ENCODE measurements at regions not wholly inside any gene's neighbourhood (a gene's known extent, or its start where the extent isn't known, plus 50 kb on each side); places are given as distances from the start of the nearest gene placed in this dataset.

DNA sequence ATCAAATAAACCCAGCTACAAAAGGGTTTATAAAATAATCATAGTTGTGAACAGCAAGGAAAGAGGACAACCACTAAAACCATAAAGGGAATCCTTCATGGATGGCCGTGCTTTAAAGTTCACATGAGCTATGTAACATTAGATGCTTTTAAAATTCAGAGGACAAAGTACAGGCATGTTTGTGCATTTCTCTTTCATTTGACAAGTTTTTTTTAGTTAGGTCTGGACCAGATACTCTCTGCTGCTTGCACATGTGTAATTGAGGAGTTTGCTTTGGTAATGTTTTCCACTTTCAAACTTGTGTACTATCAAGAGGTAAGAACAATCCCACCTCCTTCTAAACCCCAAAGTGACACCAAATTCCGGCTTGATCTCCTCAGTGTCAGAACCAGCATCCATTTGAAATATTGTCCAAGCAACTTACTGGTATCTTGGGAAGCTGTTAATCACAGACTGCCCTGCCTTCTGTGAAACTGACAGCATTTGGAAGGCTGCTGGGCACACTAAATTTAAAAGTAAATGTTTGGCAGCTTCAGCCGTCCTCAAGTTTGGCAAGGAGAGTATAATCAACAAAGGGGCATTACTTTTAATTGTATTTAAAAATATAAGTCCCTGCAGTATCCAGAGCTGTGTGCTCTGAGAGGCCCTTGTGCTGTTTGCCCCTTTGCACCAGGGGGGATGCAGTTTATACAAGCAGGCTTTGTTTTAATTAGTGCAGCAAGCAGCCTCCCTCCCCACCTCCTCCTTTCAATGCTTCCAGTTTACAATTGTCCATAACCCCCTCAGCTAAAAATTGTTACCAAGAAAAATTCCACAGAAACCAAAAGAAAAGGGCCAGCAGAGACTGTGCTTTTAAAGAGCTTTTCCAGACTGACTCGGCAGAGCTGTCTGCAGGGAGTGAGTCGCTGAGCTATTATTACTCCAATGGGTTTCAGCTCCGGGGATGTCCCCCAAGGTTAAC lies 328.3 kb upstream of the MPDZ start:
- ATAC-seq (no peak), DNase-seq (no peak)
- Mint-ChIP-seq H3K36me3 (no peaks in the 10 kb centered on the region), H3K4me3 (no peak overlapping the region), H3K4me1 (no peaks in the 10 kb centered on the region), H3K27me3 (no peaks in the 10 kb centered on the region), H3K27ac (no peak overlapping the region), H3K9me3 (peaks cover 0 to 18% (median 3%) of the 10 kb centered on the region in 9 donors)
- POLR2A ChIA-PET: no interaction called here

DNA sequence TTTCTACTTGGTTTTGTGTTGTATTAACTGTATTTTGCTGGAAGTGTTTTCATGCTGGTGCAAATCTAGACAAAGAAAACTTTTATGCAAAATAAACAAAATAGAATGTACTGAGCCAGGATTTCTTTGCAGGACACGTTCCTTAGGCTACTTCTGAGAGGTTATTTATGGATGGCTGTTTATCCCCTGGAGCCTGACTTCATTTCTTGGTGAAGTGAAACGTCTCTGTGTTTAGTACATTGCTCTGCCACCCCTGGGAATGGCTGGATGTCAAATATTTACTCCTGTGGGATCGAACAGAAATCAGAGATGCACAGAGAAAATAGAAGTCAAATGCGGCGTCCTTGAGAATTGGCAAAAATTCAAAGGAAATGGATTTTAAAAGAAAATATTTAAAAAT lies 327.1 kb upstream of the MPDZ start:
- DNase-seq (no peak), ATAC-seq (no peak)
- peaks cover 0 to 17% (median 5%) of the 10 kb centered on the region in 9 donors for H3K9me3 Mint-ChIP-seq
- no peak overlapping the region for H3K4me3 Mint-ChIP-seq
- H3K27me3 Mint-ChIP-seq: no peaks in the 10 kb centered on the region
- no peaks in the 10 kb centered on the region for H3K4me1 Mint-ChIP-seq
- H3K36me3 Mint-ChIP-seq: no peaks in the 10 kb centered on the region
- POLR2A ChIA-PET: no interaction called here
- H3K27ac Mint-ChIP-seq: no peak overlapping the region

DNA sequence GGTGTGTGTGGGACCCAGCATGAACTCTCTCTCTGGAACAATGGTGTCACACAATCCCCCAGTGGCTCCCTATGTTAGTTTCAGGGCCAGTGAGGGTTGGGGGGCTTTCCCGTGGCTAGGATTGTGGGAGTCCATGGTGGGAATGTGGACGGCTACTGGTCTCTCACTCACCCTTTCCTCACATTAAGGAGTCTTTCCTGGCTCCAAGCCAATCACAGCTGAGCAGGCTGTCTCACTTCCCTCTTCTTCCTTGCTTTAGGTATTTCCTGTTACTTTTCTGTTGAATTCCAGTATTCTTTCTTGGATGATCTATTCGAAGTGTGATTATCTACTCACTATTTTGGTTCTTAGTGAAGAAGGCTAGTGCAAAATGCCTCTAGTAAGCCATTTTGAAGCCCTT lies 324.4 kb upstream of the MPDZ start:
- no peak for ATAC-seq

DNA sequence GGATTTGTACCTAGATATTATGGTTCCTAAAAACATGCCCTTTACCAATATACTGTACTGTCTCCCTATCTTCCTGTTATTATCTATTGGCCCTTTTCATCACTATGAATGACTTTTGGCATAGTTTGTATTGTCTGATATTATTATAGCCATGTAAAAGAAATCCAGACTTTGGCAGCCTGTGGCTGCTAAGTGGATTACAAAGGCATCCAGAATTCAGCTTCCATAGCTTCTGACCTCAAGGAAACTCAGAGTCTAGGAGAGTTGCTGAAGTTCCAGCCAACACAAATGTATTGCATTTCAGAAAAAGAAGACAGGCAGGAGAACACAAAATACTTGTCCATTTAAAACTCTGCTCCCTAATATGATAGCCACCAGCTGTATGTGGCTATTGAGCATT lies 319.2 kb upstream of the MPDZ start:
- Mint-ChIP-seq H3K27ac (no peak overlapping the region), H3K4me1 (no peaks in the 10 kb centered on the region), H3K4me3 (no peak overlapping the region), H3K36me3 (no peaks in the 10 kb centered on the region), H3K9me3 (peaks cover 0 to 25% (median 2%) of the 10 kb centered on the region in 9 donors), H3K27me3 (no peaks in the 10 kb centered on the region)
- ATAC-seq (no peak), DNase-seq (no peak)
- POLR2A ChIA-PET: no interaction called here

More for the DNA sequence above, 324.4 kb upstream of the MPDZ start:
- Mint-ChIP-seq H3K27ac (peak overlapping the region in 1 of 10 donors; percentile 70), H3K4me1 (no peaks in the 10 kb centered on the region), H3K36me3 (no peaks in the 10 kb centered on the region), H3K9me3 (peaks cover 0 to 25% (median 5%) of the 10 kb centered on the region in 9 donors), H3K27me3 (no peaks in the 10 kb centered on the region), H3K4me3 (no peak overlapping the region)
- DNase-seq: no peak
- POLR2A ChIA-PET: no interaction called here

DNA sequence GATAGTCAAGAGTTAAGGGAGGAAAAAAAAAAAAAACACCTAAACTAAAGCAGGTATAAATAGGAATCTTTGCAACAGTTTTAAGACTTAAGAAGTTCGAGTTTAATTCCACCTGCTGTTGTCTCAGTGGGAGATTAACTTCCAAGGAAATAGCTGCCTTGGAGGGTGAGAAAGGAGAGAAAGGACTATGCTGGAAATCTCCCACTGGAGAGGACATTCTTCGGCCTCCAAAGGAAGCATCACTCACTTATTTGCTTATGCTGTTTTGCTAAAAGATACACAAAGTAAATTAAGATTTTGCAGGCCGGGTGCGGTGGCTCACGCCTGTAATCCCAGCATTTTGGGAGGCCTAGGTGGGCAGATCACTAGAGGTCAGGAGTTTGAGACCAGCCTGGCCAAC lies 317.9 kb upstream of the MPDZ start:
- H3K4me3 Mint-ChIP-seq: no peak overlapping the region
- H3K4me1 Mint-ChIP-seq: no peaks in the 10 kb centered on the region
- no peak overlapping the region for H3K27ac Mint-ChIP-seq
- no peak for ATAC-seq
- peaks cover 0 to 19% (median 2%) of the 10 kb centered on the region in 9 donors for H3K9me3 Mint-ChIP-seq
- POLR2A ChIA-PET: no interaction called here
- no peak for DNase-seq
- H3K36me3 Mint-ChIP-seq: no peaks in the 10 kb centered on the region
- no peaks in the 10 kb centered on the region for H3K27me3 Mint-ChIP-seq

DNA sequence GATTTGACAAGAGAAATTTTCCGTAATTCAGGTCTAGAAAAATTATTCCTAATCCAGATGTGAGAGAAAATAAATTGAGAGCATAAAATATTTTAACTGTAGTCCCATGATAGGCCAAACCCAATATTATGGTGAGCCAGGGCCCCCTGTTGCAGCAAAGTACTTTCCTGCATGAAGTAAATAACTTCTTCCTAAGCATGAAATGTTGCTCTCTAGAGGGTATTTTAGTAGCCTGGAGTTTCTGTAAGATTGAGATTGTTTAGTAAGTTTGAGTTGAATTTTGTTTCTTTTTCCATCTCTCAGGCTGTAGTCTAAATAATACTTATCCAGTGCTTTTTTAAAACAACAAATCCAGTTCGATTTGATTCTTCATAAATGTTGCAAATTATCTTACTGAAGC lies 317.5 kb upstream of the MPDZ start:
- Mint-ChIP-seq H3K4me1 (no peaks in the 10 kb centered on the region), H3K27me3 (no peaks in the 10 kb centered on the region), H3K4me3 (no peak overlapping the region), H3K36me3 (no peaks in the 10 kb centered on the region), H3K27ac (no peak overlapping the region), H3K9me3 (peaks cover 0 to 14% (median 2%) of the 10 kb centered on the region in 9 donors)
- POLR2A ChIA-PET: no interaction called here
- no peak for DNase-seq
- no peak for ATAC-seq

DNA sequence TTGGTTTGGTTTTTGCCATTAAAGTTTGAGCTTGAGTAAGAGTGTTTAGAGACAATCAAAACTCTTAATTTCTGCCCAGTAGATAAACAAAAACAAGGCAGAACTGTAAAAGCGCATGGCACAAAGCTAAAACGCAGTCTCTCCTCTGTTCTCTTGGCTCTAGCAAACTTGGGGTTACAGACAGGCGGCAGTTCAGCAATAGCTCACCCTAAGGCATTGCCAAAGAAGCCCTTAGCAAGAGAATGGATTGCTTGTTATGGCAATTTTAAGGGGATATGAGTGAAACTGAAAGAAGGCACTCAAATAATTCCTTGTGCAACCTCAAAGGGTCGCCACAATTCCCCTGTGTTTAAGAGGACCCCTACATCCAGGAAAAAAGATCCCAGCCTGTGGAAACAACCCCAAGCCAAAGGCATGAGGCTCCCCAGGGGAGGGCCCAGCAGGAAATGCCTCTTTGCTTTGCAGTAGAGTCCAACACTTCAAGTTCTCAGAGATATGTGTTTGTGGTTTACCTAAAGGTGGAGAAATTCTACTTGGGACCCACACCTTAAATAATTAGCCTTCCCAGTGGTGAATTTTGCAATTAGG lies 317.0 kb upstream of the MPDZ start:
- H3K4me1 Mint-ChIP-seq: no peaks in the 10 kb centered on the region
- H3K36me3 Mint-ChIP-seq: no peaks in the 10 kb centered on the region
- H3K4me3 Mint-ChIP-seq: no peak overlapping the region
- no peak for ATAC-seq
- peaks cover 0 to 9% (median 2%) of the 10 kb centered on the region in 9 donors for H3K9me3 Mint-ChIP-seq
- no peak for DNase-seq
- POLR2A ChIA-PET: no interaction called here
- H3K27ac Mint-ChIP-seq: no peak overlapping the region
- H3K27me3 Mint-ChIP-seq: no peaks in the 10 kb centered on the region

DNA sequence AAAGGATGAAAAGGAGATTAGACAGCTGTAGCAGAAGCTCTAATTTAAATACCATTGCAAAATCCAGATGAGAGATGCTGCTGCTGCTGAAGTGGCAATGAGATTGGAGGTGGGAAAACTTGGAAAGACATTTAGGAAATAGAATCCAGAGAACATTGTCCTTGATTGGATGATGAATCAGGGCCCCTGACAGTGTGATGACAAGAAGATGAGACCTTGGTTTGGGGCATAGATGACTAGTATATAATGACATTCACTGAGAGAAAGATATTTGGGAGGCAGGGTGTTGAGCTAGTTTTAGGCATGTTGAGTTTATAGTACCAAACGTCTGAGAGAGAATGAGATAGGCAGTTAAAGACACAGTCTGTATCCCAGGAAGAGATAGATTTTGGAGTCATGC lies 311.5 kb upstream of the MPDZ start:
- no peak overlapping the region for H3K4me3 Mint-ChIP-seq
- ATAC-seq (no peak), DNase-seq (no peak)
- no peaks in the 10 kb centered on the region for H3K36me3 Mint-ChIP-seq
- peaks cover 0 to 14% (median 3%) of the 10 kb centered on the region in 9 donors for H3K9me3 Mint-ChIP-seq
- H3K4me1 Mint-ChIP-seq: no peaks in the 10 kb centered on the region
- no peaks in the 10 kb centered on the region for H3K27me3 Mint-ChIP-seq
- no peak overlapping the region for H3K27ac Mint-ChIP-seq
- POLR2A ChIA-PET: no interaction called here

DNA sequence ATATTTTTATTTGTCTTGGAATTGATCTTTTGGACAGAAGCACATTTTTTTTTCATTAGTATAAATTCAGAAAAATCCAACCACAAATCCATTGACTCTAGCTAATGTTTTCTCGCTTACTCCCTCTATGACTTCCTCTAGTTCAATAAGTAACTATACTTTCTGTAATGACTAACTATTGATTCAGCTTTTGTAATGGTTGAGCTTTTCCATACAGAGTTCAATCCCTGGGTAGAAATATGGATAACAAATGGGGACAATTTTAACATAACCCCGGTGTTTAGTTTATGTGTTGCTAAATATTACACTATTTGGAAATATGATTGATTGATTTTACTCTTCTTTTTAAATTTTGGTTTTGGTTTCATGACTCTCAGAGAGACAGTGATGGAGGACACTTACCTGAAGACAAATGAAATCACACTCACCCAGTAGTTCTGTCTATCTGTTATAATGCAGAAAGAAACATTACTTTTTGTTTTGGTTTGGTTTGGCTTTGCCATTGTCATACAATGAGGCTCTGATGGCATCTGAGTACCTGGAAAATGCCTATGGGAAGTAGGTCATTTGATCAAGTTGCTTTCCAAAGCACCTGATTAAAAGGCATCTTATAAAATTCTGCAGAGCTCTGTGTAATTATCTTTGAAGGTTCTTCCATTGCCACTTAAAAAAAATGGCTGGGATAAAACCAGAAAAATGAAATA lies 309.7 kb upstream of the MPDZ start:
- no peak for ATAC-seq
- H3K4me3 Mint-ChIP-seq: no peak overlapping the region
- POLR2A ChIA-PET: no interaction called here
- H3K36me3 Mint-ChIP-seq: no peaks in the 10 kb centered on the region
- peaks cover 0 to 3% (median 0%) of the 10 kb centered on the region in 5 donors for H3K27me3 Mint-ChIP-seq
- no peak for DNase-seq
- H3K4me1 Mint-ChIP-seq: no peaks in the 10 kb centered on the region
- H3K27ac Mint-ChIP-seq: no peak overlapping the region
- H3K9me3 Mint-ChIP-seq: peaks cover 0 to 22% (median 3%) of the 10 kb centered on the region in 9 donors

DNA sequence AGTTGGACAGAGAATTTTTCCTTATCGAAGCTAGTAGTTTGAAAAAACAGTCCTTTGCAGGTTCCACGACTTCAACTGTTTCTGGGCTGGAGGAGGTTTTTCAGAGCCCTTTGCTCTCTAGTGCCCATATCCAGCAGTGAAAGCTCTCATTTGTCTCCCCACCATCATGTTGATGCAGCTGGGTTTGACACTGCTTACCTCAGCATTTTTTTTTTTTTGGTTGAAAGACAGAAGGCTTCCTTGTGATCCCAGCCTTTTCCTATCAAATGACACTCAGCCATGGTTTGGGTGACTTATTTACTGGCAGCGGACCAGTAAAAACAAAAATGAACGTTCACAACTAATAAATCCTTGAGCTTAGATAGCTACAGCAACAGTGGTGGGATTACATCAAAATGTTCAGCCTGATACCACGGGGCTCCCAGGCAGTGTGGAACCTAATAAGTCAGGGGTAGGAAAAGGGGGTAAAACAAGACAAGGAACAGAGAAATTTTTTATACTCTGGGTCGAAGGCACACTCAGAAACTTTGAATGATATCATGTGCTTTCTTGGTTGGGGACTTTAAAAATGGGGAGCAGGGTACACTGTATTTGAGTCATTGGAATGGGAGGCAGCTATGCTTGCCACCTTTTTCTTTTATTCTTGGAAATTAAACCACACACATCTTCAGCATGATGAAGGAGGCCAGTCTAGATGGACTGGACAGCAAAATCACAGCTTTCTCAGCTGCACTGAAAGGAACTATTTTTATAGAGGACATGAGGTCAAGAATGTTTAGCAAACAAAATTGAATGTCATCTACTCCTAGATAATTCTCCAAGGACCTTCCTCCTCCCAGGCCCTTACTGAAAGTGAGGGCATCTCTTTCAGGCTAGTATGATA lies 308.9 kb upstream of the MPDZ start:
- H3K4me1 Mint-ChIP-seq: no peaks in the 10 kb centered on the region
- DNase-seq (no peak), ATAC-seq (no peak)
- no peak overlapping the region for H3K27ac Mint-ChIP-seq
- no peak overlapping the region for H3K4me3 Mint-ChIP-seq
- peaks cover 0 to 29% (median 3%) of the 10 kb centered on the region in 9 donors for H3K9me3 Mint-ChIP-seq
- POLR2A ChIA-PET: no interaction called here
- peaks cover 0 to 3% (median 0%) of the 10 kb centered on the region in 5 donors for H3K27me3 Mint-ChIP-seq
- no peaks in the 10 kb centered on the region for H3K36me3 Mint-ChIP-seq

DNA sequence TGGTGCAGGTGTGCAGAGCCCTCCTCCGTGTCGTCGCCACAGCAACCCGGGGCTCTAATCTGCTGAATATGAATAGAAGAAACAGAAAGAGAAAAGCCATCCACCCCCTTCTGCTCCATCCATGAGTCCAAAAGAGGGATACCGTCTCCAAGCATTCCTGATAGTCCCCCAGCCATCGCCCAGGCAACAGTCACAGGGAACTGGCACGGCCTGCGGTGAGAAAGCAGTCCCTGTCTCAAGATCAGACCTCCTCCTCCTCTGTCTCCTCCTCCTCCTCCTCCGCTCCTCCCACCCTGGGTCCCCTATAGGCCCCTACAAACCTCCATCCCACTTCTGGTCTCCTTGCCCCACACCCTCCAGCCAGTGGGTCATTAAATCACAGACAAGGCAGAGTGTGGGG lies 308.1 kb upstream of the MPDZ start:
- POLR2A ChIA-PET: no interaction called here
- Mint-ChIP-seq H3K9me3 (peaks cover 0 to 29% (median 3%) of the 10 kb centered on the region in 9 donors), H3K4me3 (no peak overlapping the region), H3K27me3 (peaks cover 0 to 3% (median 0%) of the 10 kb centered on the region in 5 donors), H3K36me3 (no peaks in the 10 kb centered on the region), H3K4me1 (no peaks in the 10 kb centered on the region), H3K27ac (no peak overlapping the region)
- ATAC-seq (no peak), DNase-seq (no peak)

DNA sequence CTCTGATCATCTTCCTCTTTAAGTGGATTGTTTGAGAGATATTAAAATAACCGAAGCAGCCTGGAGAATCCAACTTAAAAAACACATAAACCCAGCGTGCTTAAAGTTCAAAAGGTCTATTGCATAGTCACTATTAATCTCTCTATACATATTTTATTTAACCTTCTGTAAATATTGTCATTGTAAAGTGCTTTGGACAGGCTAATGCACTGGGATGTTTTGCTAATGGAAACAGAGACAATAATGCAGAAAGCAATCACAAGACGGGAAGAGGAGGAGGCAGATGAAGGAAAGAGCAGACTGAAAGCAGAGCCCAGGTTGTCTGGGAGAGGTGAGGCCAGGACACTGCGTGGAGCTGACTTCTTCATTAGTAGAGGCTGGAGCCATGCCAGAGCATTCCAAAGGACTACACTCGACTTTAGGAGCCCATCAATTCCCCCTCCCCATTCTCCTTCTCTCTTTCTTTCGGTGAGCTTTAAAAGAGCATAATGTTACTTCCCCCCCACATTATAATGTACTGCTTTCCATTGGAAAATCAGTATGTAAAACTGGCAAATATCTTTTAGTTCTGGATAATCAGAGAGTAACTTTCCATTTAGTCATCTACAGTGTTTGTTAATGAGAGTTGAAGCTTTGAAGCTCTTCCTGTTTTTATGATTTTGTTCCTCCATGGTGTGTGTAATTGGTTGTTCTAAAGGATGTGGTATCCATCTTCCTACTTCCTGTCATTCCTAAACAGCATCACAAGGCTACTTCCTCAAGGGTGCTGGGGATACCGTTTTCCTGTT lies 307.3 kb upstream of the MPDZ start:
- POLR2A ChIA-PET: no interaction called here
- Mint-ChIP-seq H3K4me3 (no peak overlapping the region), H3K4me1 (no peaks in the 10 kb centered on the region), H3K27ac (no peak overlapping the region), H3K27me3 (peaks cover 0 to 3% (median 0%) of the 10 kb centered on the region in 5 donors), H3K9me3 (peaks cover 0 to 29% (median 3%) of the 10 kb centered on the region in 9 donors), H3K36me3 (no peaks in the 10 kb centered on the region)
- no peak for DNase-seq
- ATAC-seq: no peak

Measured in naive thymus-derived CD8-positive, alpha-beta T cell (primary cell).